Esophagus muscularis mucosa (tissue), 4 donors: ENCODE measurements at regions not wholly inside any gene's neighbourhood (a gene's known extent, or its start where the extent isn't known, plus 50 kb on each side); places are given as distances from the start of the nearest gene placed in this dataset.

ENCODE experiments used
- DNase-seq: peaks from one replicate; pipeline ENCODE4 v3.0.0-alpha.2; 2017; ENCODE audit errors: extremely low spot score
- H3K27ac ChIP-seq, 4 donors: fragments of 200-600 bp; sonication (generic); replicated peaks in 1 of 4; 1 replicate in 3 of 4; 2 replicates in 1 of 4; pipeline ENCODE4 v1.5.1; 2016 to 2019; ENCODE audit warnings: mild to moderate bottlenecking in 1 of 4
- H3K27me3 ChIP-seq, 4 donors: fragments of 200-600 bp; sonication (generic); one replicate each; pipeline versions ENCODE4 v1.5.1 to v1.6.0; 2016 to 2019
- H3K36me3 ChIP-seq, 4 donors: fragments of 200-600 bp; sonication (generic); one replicate each; pipeline ENCODE4 v1.5.1; 2016 to 2019
- H3K4me1 ChIP-seq, 4 donors: fragments of 200-600 bp; sonication (generic); one replicate each; pipeline ENCODE4 v1.5.1; 2016 to 2019
- H3K4me3 ChIP-seq, 4 donors: fragments of 200-600 bp; sonication (generic); 1 replicate in 2 of 4; 2 replicates in 2 of 4; pipeline ENCODE4 v1.5.1; 2016 to 2019; ENCODE audit warnings: mild to moderate bottlenecking in 4 of 4, moderate library complexity in 1 of 4
- H3K9me3 ChIP-seq, 4 donors: fragments of 200-600 bp; sonication (generic); 1 replicate in 3 of 4; 2 replicates in 1 of 4; pipeline ENCODE4 v1.5.1; 2016 to 2019
- EP300 ChIP-seq: sonication (generic); formaldehyde crosslinking; IDR thresholded peaks from one replicate; pipeline ENCODE4 v1.6.1; 2017; ENCODE audit warnings: antibody characterized with exemption
- POLR2A ChIP-seq: fragments of 450-650 bp; IDR thresholded peaks from one replicate; pipeline ENCODE4 v1.6.1; 2017; ENCODE audit warnings: antibody characterized with exemption, moderate library complexity, mild to moderate bottlenecking, low read depth
- POLR2AphosphoS5 ChIP-seq, 2 donors: sonication (generic); formaldehyde crosslinking; IDR thresholded peaks; one replicate each; pipeline ENCODE4 v1.6.1; 2017; ENCODE audit warnings: antibody characterized with exemption in 2 of 2
- WGBS: methylation state at CpG from one replicate; pipeline ENCODE4 v1.1.5; 2018; 5-methylcytosine and 5-hydroxymethylcytosine counted together
- intact Hi-C: fragments of 100-400 bp; cut with DNase I; formaldehyde crosslinking; loops from one replicate; pipeline ENCODE4 v1.15.1; 2023
- TF ChIP-seq, protein P1 (sequence below), 3 experiments: fragments of 200-600 bp in 2 of 3; fragments of 450-650 bp in 1 of 3; sonication (generic) in 2 of 3; IDR thresholded peaks; one replicate each; pipeline ENCODE4 v1.5.1; 2017 to 2019; ENCODE audit warnings: antibody characterized with exemption in 3 of 3, mild to moderate bottlenecking in 2 of 3, moderate library complexity in 1 of 3

DNA sequence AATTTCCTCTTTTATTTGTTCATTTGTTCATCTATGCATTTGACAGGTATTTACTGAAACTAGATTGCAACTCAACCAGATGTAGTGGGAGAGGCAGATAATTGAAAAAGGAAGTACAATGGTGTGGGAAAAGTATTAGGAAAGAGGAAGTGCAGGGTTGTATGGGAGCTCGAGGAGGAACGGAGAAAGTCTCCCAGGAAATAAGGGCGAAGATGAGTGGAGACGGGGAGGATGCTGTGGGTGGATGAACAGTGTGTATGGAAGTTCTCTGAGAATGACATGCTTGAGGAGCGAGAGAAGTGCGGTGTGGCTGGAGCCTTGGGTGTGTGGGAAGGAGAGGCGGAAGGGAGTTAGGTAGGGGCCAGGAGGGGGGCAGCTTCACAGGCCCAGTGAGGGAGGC lies 87.5 kb upstream of the DHX15 start:
- Histone ChIP-seq H3K4me1 (no peaks in the 10 kb centered on the region), H3K36me3 (no peaks in the 10 kb centered on the region), H3K9me3 (no peaks in the 10 kb centered on the region), H3K4me3 (no peak overlapping the region), H3K27me3 (no peaks in the 10 kb centered on the region), H3K27ac (no peak overlapping the region)
- TF ChIP-seq POLR2AphosphoS5 (IDR thresholded peaks at IDR 0.05) (no peak), EP300 (no peak)
- DNase-seq: no peak
- whole genome bisulfite sequencing: 68% methylated on average over 7 of the region's 7 CpGs
- intact Hi-C loops: no loop called here

DNA sequence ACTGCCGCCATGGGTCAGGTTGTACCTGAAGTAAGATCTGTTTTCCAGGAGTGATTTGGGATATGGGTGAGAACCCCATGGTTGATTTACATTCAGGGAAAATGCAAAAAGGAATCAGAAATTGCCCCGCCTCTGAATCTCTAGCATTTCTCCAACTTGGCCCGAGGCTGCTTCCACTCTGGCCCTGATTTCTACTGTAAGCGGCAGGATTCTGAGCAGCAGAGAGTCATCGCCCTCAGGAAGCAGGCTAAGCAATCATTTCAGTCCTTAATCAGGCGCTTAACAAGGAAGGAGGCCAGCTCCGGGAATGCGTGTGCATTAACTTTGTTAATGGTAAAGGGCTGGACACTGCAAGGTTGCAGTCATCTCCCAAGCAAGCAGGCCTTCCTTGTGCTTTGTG lies 88.5 kb upstream of the DHX15 start:
- TF ChIP-seq, protein P1, sequence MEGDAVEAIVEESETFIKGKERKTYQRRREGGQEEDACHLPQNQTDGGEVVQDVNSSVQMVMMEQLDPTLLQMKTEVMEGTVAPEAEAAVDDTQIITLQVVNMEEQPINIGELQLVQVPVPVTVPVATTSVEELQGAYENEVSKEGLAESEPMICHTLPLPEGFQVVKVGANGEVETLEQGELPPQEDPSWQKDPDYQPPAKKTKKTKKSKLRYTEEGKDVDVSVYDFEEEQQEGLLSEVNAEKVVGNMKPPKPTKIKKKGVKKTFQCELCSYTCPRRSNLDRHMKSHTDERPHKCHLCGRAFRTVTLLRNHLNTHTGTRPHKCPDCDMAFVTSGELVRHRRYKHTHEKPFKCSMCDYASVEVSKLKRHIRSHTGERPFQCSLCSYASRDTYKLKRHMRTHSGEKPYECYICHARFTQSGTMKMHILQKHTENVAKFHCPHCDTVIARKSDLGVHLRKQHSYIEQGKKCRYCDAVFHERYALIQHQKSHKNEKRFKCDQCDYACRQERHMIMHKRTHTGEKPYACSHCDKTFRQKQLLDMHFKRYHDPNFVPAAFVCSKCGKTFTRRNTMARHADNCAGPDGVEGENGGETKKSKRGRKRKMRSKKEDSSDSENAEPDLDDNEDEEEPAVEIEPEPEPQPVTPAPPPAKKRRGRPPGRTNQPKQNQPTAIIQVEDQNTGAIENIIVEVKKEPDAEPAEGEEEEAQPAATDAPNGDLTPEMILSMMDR (IDR thresholded peaks at IDR 0.05): no peak
- TF ChIP-seq EP300: no peak
- no peak for TF ChIP-seq POLR2AphosphoS5 (IDR thresholded peaks at IDR 0.05)
- TF ChIP-seq POLR2A: no peak
- intact Hi-C loops: no loop called here
- Histone ChIP-seq H3K27ac (no peak overlapping the region), H3K9me3 (no peaks in the 10 kb centered on the region), H3K4me3 (no peak overlapping the region), H3K36me3 (no peaks in the 10 kb centered on the region), H3K4me1 (no peaks in the 10 kb centered on the region), H3K27me3 (no peaks in the 10 kb centered on the region)
- no peak for DNase-seq
- WGBS: 91% methylated on average over 8 of the region's 8 CpGs

DNA sequence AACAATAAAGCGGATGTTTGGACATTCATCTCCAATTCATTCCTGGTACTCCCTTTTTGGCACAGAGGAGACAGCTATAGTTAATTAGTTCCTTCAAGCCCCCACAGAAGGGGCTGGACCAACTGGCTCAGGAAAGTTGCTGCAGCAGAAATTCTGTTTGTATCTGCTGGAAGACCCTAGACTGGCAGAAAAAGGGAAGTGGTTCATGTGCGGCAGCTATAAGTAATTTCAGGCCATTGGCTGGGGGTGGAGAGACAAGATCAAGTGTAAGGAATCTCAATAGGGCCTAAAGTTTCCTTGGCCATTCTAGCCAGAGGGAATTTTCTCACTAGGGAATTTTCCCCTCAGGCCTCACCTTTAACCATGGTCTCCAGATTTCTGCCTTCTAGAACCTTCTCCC lies 89.9 kb upstream of the DHX15 start:
- 89% methylated on average over 2 of the region's 2 CpGs for WGBS
- no peak overlapping the region for H3K27ac ChIP-seq
- intact Hi-C loops: no loop called here

DNA sequence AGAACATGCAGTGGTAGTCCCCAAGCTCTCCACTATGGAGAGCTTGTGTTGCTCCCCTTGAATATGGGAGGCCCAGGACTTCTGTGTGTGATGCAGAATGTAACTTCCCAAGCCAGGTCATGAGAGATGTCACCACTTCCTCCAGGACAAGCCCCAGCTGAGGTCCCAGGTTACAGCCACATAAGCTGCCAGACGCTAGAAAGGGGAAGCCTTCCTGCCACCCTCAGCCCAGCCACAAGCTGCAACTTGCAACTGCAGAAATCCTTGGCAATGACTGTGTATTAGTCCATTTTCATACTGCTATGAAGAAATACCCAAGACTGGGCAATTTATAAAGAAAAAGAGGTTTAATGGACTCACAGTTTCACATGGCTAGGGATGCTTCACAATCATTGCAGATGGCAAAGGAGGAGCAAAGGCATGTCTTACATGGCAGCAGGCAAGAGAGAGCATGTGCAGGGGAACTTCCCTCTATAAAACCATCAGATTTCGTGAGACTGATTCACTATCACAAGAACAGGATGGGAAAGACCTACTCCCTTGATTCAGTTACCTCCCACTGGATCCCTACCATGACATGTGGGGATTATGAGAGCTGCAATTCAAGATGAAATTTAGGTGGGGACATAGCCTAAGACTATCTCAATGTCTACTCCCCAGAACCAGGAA lies 91.5 kb upstream of the DHX15 start:
- 69% methylated on average over 1 of the region's 2 CpGs for whole genome bisulfite sequencing
- Histone ChIP-seq H3K27ac (no peak overlapping the region), H3K4me3 (no peak overlapping the region), H3K27me3 (no peaks in the 10 kb centered on the region), H3K9me3 (no peaks in the 10 kb centered on the region), H3K36me3 (no peaks in the 10 kb centered on the region), H3K4me1 (no peaks in the 10 kb centered on the region)
- no peak for DNase-seq
- intact Hi-C loops: no loop called here
- TF ChIP-seq POLR2AphosphoS5 (IDR thresholded peaks at IDR 0.05) (no peak), POLR2A (no peak), EP300 (no peak)
- TF ChIP-seq, protein P1 (IDR thresholded peaks at IDR 0.05): no peak

More for the DNA sequence above, 89.9 kb upstream of the DHX15 start:
- no peaks in the 10 kb centered on the region for H3K27me3 ChIP-seq
- H3K4me1 ChIP-seq: no peaks in the 10 kb centered on the region
- DNase-seq: no peak
- H3K4me3 ChIP-seq: no peak overlapping the region
- no peaks in the 10 kb centered on the region for H3K36me3 ChIP-seq
- no peak for TF ChIP-seq POLR2A
- no peak for TF ChIP-seq EP300
- no peaks in the 10 kb centered on the region for H3K9me3 ChIP-seq

DNA sequence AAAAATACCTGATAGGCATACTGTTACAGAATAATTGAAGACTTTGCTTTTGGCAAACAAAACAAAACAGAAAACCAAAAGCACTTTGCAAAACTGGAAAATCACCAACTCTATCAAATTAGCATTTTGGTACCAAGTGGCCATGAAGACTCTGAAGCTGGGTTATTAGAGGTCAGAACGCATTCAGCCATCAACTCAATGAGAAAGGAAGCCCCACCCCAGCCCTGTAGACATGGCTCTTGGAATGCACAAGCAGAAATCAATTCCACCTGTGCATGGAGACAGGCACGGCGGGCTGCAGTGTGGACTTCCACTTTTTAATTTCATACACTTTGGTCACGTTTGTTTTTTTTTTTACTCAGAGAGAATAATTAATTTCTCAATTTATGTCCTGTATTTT lies 93.6 kb upstream of the DHX15 start:
- intact Hi-C loops: no loop called here
- Histone ChIP-seq H3K4me3 (no peak overlapping the region), H3K27me3 (no peaks in the 10 kb centered on the region), H3K4me1 (no peaks in the 10 kb centered on the region), H3K36me3 (no peaks in the 10 kb centered on the region), H3K27ac (no peak overlapping the region), H3K9me3 (no peaks in the 10 kb centered on the region)
- 77% methylated on average over 4 of the region's 4 CpGs for WGBS
- no peak for DNase-seq
- TF ChIP-seq, protein P1 (IDR thresholded peaks at IDR 0.05): no peak
- TF ChIP-seq POLR2AphosphoS5 (IDR thresholded peaks at IDR 0.05): no peak
